Caco-2 (cell line): ENCODE measurements at regions not wholly inside any gene's neighbourhood (a gene's known extent, or its start where the extent isn't known, plus 50 kb on each side); places are given as distances from the start of the nearest gene placed in this dataset.

ENCODE experiments used
- BruUV-seq: library from RNA; stranded (reverse); fragments of 400-500 nt; replicated peaks from 2 replicates; lab custom pipeline; 2021; lab: Mats Ljungman, UMichigan
- CTCF ChIA-PET: fragments of 300-600 bp; sonication (Branson Sonifier 250); formaldehyde crosslinking; loops from one replicate; lab custom pipeline; 2022; ENCODE audit warnings: antibody characterized with exemption; lab: Charles Lee
- POLR2A ChIA-PET: fragments of 300-600 bp; sonication (Branson Sonifier 250); formaldehyde crosslinking; loops from one replicate; lab custom pipeline; 2022; ENCODE audit warnings: antibody characterized with exemption; lab: Charles Lee
- DNase-seq, 2 experiments: peaks; one replicate each; pipeline versions ENCODE4 v3.0.0 to v3.0.0-alpha.2; 2020 to 2022
- H3K27me3 ChIP-seq: replicated peaks from 2 replicates; pipeline ENCODE4 v1.6.0; 2011; ENCODE audit warnings: low read length; ENCODE audit not compliant: control insufficient read depth, insufficient read depth
- H3K36me3 ChIP-seq: 2 replicates; pipeline ENCODE4 v1.5.1; 2011; ENCODE audit warnings: low read length; ENCODE audit not compliant: control insufficient read depth, insufficient read depth
- H3K4me1 ChIP-seq: fragments of 250-450 bp; sonication (Bioruptor Pico); 2 replicates; pipeline ENCODE4 v1.5.1; 2020; ENCODE audit warnings: mild to moderate bottlenecking
- H3K4me3 ChIP-seq: 2 replicates; pipeline ENCODE4 v1.5.1; 2011; ENCODE audit warnings: low read depth, mild to moderate bottlenecking, control low read depth, low read length
- H3K9me3 ChIP-seq: fragments of 250-450 bp; sonication (Bioruptor Pico); 2 replicates; pipeline ENCODE4 v1.5.1; 2020; ENCODE audit warnings: mild to moderate bottlenecking, moderate library complexity
- H3K27ac Mint-ChIP-seq: one replicate; pipeline ENCODE4 v1.8.0; 2022; ENCODE audit warnings: mixed read lengths; ENCODE audit not compliant: unreplicated experiment
- H3K27me3 Mint-ChIP-seq: one replicate; pipeline ENCODE4 v1.8.0; 2022; ENCODE audit warnings: mixed read lengths; ENCODE audit not compliant: insufficient read depth, unreplicated experiment
- H3K36me3 Mint-ChIP-seq: one replicate; pipeline ENCODE4 v1.8.0; 2022; ENCODE audit warnings: mild to moderate bottlenecking, mixed read lengths; ENCODE audit not compliant: insufficient read depth, unreplicated experiment
- H3K4me1 Mint-ChIP-seq: one replicate; pipeline ENCODE4 v1.8.0; 2022; ENCODE audit warnings: low read depth, mixed read lengths; ENCODE audit not compliant: unreplicated experiment
- H3K4me3 Mint-ChIP-seq: one replicate; pipeline ENCODE4 v1.8.0; 2022; ENCODE audit warnings: mild to moderate bottlenecking, moderate library complexity, mixed read lengths; ENCODE audit not compliant: unreplicated experiment
- H3K9me3 Mint-ChIP-seq: one replicate; pipeline ENCODE4 v1.8.0; 2022; ENCODE audit warnings: mixed read lengths; ENCODE audit not compliant: unreplicated experiment
- intact Hi-C: fragments of 100-400 bp; cut with micrococcal nuclease; formaldehyde crosslinking; loops from one replicate; pipeline ENCODE4 v1.10.0; 2022; ENCODE audit not compliant: unreplicated experiment
- TF ChIP-seq, protein P1 (sequence below), 2 experiments: fragments of 200-600 bp in 1 of 2; IDR thresholded peaks; 1 replicate in 1 of 2; 2 replicates in 1 of 2; pipeline versions ENCODE4 v1.5.1 to v1.8.0; 2011 to 2022; ENCODE audit warnings: antibody characterized with exemption in 1 of 2, control low read depth in 1 of 2, inconsistent platforms in 1 of 2, low read depth in 1 of 2, low read length in 1 of 2, mild to moderate bottlenecking in 1 of 2, moderate library complexity in 1 of 2; ENCODE audit not compliant: insufficient read depth in 1 of 2, severe bottlenecking in 1 of 2, unreplicated experiment in 1 of 2

DNA sequence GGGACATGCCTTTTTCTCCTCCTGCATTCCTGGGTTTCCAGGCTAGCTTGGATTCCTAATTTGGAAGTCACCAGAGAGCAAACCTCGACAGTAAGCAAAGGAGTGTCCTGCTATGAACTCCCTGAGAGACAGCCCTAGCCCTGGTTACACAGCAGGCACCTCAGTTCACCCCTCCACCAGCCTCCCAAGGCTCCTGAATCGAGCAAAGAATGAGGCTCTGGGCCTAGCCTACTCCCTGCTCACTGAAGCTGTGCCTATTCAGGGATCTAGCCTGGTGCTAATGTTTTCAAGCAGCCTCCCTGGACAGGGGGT is 66.7 kb upstream of the RMDN2 start:
- no peaks in the 10 kb centered on the region for H3K27me3 ChIP-seq
- no peak for DNase-seq
- ChIA-PET CTCF (no interaction called here), POLR2A (interaction anchor here (0.6 kb wide), 2 partner anchors 120 to 444 kb away, joined by 4 to 11 read pairs; no protein-coding TSS in a partner anchor)
- no peaks in the 10 kb centered on the region for H3K9me3 ChIP-seq
- no peaks in the 10 kb centered on the region for H3K36me3 Mint-ChIP-seq
- H3K4me3 Mint-ChIP-seq: no peak overlapping the region
- peaks cover 11% of the 10 kb centered on the region for H3K27me3 Mint-ChIP-seq
- no peaks in the 10 kb centered on the region for H3K9me3 Mint-ChIP-seq
- H3K36me3 ChIP-seq: no peaks in the 10 kb centered on the region
- no peaks in the 10 kb centered on the region for H3K4me1 Mint-ChIP-seq
- intact Hi-C loops: no loop called here
- H3K4me1 ChIP-seq: 0 out of 2 replicates have a peak, but pooled peaks cover 8% of the 10 kb centered on the region
- no peak overlapping the region for H3K4me3 ChIP-seq
- BruUV-seq: no TSS peak
- no peak overlapping the region for H3K27ac Mint-ChIP-seq
- TF ChIP-seq, protein P1, sequence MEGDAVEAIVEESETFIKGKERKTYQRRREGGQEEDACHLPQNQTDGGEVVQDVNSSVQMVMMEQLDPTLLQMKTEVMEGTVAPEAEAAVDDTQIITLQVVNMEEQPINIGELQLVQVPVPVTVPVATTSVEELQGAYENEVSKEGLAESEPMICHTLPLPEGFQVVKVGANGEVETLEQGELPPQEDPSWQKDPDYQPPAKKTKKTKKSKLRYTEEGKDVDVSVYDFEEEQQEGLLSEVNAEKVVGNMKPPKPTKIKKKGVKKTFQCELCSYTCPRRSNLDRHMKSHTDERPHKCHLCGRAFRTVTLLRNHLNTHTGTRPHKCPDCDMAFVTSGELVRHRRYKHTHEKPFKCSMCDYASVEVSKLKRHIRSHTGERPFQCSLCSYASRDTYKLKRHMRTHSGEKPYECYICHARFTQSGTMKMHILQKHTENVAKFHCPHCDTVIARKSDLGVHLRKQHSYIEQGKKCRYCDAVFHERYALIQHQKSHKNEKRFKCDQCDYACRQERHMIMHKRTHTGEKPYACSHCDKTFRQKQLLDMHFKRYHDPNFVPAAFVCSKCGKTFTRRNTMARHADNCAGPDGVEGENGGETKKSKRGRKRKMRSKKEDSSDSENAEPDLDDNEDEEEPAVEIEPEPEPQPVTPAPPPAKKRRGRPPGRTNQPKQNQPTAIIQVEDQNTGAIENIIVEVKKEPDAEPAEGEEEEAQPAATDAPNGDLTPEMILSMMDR (IDR thresholded peaks at IDR 0.05; ENCODE audit: insufficient read depth in 1 of 2, low read depth in 1 of 2, low read length in 1 of 2, severe bottlenecking in 1 of 2, unreplicated experiment in 1 of 2): no peak

DNA sequence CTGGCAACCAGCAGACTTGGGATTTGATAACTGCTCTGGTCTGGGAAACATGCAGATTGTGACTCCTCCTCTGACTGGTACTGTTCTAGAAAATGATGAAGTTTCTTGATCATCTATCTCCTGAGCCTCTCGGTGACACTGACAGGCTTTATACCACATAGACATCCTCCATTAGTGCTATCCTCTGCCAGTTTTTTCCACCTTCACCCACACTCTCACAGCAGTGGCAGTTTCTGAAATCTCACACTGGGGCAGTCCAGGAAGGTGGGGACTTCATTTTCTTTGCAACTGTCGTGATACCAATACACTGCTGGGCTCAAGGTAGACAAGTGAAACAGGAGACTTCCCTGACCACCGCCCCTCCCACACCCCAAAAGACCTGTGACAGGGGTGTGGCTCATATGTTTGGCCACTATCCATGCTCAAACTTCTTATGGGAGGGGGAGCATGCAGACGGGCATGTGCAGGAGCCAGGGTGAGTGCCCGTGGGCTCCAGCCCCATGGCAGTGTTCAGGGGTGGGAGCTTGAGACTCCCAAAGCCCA is 66.3 kb upstream of the RMDN2 start:
- H3K4me1 Mint-ChIP-seq: no peaks in the 10 kb centered on the region
- Histone ChIP-seq H3K4me3 (no peak overlapping the region), H3K4me1 (0 out of 2 replicates have a peak, but pooled peaks cover 8% of the 10 kb centered on the region), H3K36me3 (no peaks in the 10 kb centered on the region), H3K27me3 (no peaks in the 10 kb centered on the region), H3K9me3 (no peaks in the 10 kb centered on the region)
- H3K36me3 Mint-ChIP-seq: no peaks in the 10 kb centered on the region
- no TSS peak for BruUV-seq
- no peak for DNase-seq
- CTCF ChIA-PET: no interaction called here
- no peaks in the 10 kb centered on the region for H3K9me3 Mint-ChIP-seq
- no peak overlapping the region for H3K4me3 Mint-ChIP-seq
- POLR2A ChIA-PET: interaction anchor here (0.6 kb wide), 1 partner anchor 445 kb away, joined by 11 read pairs; no protein-coding TSS in a partner anchor
- intact Hi-C loops: no loop called here
- H3K27me3 Mint-ChIP-seq: peaks cover 16% of the 10 kb centered on the region
- TF ChIP-seq, protein P1 (IDR thresholded peaks at IDR 0.05; ENCODE audit: insufficient read depth in 1 of 2, low read depth in 1 of 2, low read length in 1 of 2, severe bottlenecking in 1 of 2, unreplicated experiment in 1 of 2): no peak
- H3K27ac Mint-ChIP-seq: no peak overlapping the region

DNA sequence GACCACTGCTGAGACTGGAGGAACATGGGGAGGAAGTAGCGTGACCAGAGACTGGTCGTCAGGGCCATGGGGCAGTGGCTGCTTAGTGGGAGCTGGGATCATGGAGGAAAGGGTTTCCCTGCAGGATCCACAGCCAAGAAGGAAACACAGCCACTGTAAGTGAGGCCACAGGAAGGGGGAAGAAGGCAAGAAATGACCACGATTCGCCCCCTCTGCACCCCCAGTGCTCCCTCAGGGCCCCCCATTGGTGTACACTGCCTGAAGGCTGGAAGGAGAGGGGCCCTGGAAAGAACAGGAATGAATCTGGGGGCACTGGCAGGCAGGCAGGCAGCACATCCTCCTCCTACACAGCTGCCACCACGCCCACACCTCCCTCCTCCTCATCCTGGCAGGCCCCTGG is 62.5 kb upstream of the RMDN2 start:
- no peaks in the 10 kb centered on the region for H3K36me3 Mint-ChIP-seq
- Histone ChIP-seq H3K36me3 (no peaks in the 10 kb centered on the region), H3K9me3 (no peaks in the 10 kb centered on the region), H3K4me1 (peaks cover 23% of the 10 kb centered on the region), H3K27me3 (no peaks in the 10 kb centered on the region), H3K4me3 (no peak overlapping the region)
- CTCF ChIA-PET: interaction anchor here (0.6 to 2.8 kb wide), 2 partner anchors 15 to 466 kb away, joined by 3 to 8 read pairs; no protein-coding TSS in a partner anchor
- TF ChIP-seq, protein P1 (IDR thresholded peaks at IDR 0.05; ENCODE audit: insufficient read depth in 1 of 2, low read depth in 1 of 2, low read length in 1 of 2, severe bottlenecking in 1 of 2, unreplicated experiment in 1 of 2): no peak
- no peak for DNase-seq
- BruUV-seq: no TSS peak
- H3K4me1 Mint-ChIP-seq: no peaks in the 10 kb centered on the region
- no peak overlapping the region for H3K27ac Mint-ChIP-seq
- no peak overlapping the region for H3K4me3 Mint-ChIP-seq
- POLR2A ChIA-PET: no interaction called here
- intact Hi-C loops: no loop called here
- H3K9me3 Mint-ChIP-seq: no peaks in the 10 kb centered on the region
- H3K27me3 Mint-ChIP-seq: peaks cover 19% of the 10 kb centered on the region
